ENCODE measurements at regions not wholly inside any gene's neighbourhood (a gene's known extent, or its start where the extent isn't known, plus 50 kb on each side); places are given as distances from the start of the nearest gene placed in this dataset.

DNA sequence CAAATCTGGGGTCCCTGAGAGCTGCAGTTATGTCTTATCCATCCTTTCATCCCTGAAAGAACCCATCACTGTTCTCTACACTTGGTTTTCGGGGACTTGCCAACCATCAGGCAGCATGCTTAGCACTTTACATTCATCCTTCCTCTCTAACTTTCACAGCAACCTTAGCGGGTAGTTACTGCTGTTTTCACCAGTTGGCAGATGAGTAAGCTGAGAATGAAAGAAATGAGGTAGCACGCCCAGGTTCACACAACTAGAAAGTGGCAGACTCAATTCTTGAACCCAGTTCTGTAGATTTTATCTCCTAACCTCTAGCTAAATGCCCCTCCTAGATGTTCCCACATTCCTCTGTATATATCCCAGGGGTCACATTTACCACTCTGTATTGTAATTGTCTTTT is 342.0 kb upstream of the WWC1 start (continued):
- no peak for TF ChIP-seq MTA2 (IDR thresholded peaks at IDR 0.05; ENCODE audit: low read depth)
- TF ChIP-seq BHLHE40 (IDR thresholded peaks at IDR 0.05; ENCODE audit: borderline replicate concordance in 1 of 2, low read depth in 2 of 2, low read length in 1 of 2): no peak
- no peak for TF ChIP-seq RELA (IDR thresholded peaks at IDR 0.05; ENCODE audit: borderline replicate concordance, partially characterized antibody)
- no peak for TF ChIP-seq MEF2A (IDR thresholded peaks at IDR 0.05; ENCODE audit: insufficient read depth, low read depth, low read length)

DNA sequence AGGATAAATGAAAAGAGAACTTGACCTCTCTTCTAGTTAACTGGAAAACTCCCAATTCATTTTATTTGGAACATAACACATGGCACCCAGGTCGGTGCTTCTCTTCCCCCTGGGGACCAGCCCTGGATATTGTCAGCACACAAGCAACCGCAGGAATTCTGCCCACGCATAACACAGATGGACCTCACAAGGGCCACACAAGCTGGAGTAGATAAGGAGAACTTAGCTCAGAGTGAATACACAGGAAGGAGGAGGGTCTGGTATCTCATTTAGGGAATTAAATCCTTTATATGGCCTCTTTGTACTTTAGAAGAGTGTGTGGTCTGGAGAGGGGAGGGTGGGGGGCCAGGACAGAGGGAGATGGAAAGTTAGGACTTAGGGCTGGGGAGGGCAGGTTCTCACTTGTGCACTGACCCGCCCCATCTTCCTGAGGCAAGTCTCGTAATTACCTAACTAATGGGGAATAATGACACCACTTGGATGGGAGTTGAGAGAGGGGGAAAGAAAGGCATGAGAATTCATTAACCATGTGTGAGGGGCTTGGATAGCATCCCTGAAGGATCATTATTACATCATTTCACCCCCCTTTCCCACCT is 341.2 kb upstream of the WWC1 start:
- POLR2A ChIA-PET: no interaction called here
- no TSS peak for BruUV-seq (replicated peaks)
- Histone ChIP-seq H4K20me1 (ENCODE audit: control insufficient read depth, insufficient read depth) (no peaks in the 10 kb centered on the region), H3K27me3 (replicated peaks in 1 of 2; ENCODE audit: control insufficient read depth in 2 of 2, insufficient read depth in 2 of 2, low read length in 1 of 2) (no peaks in the 10 kb centered on the region; a peak in 2 of 4 replicates), H2AFZ (ENCODE audit: control insufficient read depth, low read depth, low read length) (no peak overlapping the region), H3K27ac (ENCODE audit: control insufficient read depth, insufficient read depth) (no peak overlapping the region), H3K9ac (ENCODE audit: control insufficient read depth, insufficient read depth, low read length) (no peak overlapping the region), H3K4me2 (ENCODE audit: control insufficient read depth, insufficient read depth) (no peak overlapping the region), H3K9me3 (replicated peaks; ENCODE audit: control insufficient read depth, insufficient read depth, low read length) (no peaks in the 10 kb centered on the region; the same call in 2 of the 3 replicates), H3K79me2 (ENCODE audit: control insufficient read depth, insufficient read depth, low read length) (no peaks in the 10 kb centered on the region), H3K36me3 (ENCODE audit: control insufficient read depth in 2 of 2, insufficient read depth in 2 of 2, low read length in 1 of 2) (no peaks in the 10 kb centered on the region), H3K4me1 (ENCODE audit: control insufficient read depth, insufficient read depth, low read length) (no peaks in the 10 kb centered on the region), H3K4me3 (no peak overlapping the region)
- 36% methylated on average over 5 of the region's 5 CpGs for WGBS (ENCODE audit: insufficient coverage, insufficient replicate concordance, low lambda C conversion rate, missing lambda C conversion rate)
- ATAC-seq (no peak), DNase-seq (ENCODE audit: low read depth, low spot score) (no peak), FAIRE-seq (no peak)
- in situ Hi-C loops (cut with MboI) (no loop called here), intact Hi-C loops (cut with micrococcal nuclease; ENCODE audit: unreplicated experiment) (no loop called here)
- RAD21 ChIA-PET (ENCODE audit: unreplicated experiment): no interaction called here
- CTCF ChIA-PET: interaction anchor here (1.1 kb wide), 1 partner anchor 23 kb away, joined by 3 read pairs; no protein-coding TSS in a partner anchor
- TF ChIP-seq, protein P1, sequence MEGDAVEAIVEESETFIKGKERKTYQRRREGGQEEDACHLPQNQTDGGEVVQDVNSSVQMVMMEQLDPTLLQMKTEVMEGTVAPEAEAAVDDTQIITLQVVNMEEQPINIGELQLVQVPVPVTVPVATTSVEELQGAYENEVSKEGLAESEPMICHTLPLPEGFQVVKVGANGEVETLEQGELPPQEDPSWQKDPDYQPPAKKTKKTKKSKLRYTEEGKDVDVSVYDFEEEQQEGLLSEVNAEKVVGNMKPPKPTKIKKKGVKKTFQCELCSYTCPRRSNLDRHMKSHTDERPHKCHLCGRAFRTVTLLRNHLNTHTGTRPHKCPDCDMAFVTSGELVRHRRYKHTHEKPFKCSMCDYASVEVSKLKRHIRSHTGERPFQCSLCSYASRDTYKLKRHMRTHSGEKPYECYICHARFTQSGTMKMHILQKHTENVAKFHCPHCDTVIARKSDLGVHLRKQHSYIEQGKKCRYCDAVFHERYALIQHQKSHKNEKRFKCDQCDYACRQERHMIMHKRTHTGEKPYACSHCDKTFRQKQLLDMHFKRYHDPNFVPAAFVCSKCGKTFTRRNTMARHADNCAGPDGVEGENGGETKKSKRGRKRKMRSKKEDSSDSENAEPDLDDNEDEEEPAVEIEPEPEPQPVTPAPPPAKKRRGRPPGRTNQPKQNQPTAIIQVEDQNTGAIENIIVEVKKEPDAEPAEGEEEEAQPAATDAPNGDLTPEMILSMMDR (IDR thresholded peaks at IDR 0.05 in 2 of 3, conservative IDR thresholded peaks at IDR 0.05 in 1 of 3; ENCODE audit: control insufficient read depth in 2 of 3, extremely low read depth in 1 of 3, insufficient read depth in 1 of 3, low read depth in 3 of 3, low read length in 3 of 3): no peak
- SMC1A ChIA-PET (ENCODE audit: uncharacterized antibody, unreplicated experiment): no interaction called here

Data from GM12878 (cell line).